ENCODE measurements at regions not wholly inside any gene's neighbourhood (a gene's known extent, or its start where the extent isn't known, plus 50 kb on each side); places are given as distances from the start of the nearest gene placed in this dataset.
"Not testable (repeated sequence)": the region's sequence is repeated elsewhere in the genome, so short reads cannot be mapped to it uniquely, and the experiment has no call there.

DNA sequence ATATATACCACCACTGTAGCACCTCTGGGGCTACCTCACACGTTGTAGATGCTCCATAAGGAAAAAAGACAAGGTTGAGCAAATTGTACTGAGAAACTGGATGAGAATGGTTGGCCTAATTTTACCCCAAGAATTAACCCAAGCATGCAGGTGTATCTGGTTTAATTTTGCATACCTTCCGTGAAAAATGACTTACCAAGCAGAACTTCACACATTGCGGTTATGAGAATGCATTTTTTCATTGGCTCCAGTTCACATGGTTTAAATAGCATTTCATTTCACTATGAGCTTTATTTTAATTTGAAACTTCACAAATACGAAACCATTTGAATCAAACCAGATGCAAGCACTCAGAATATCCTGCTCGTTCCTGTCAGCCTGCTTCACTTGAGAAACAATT is 512.2 kb downstream of the LTN1 start:
- CTCF ChIA-PET, result no interaction called here
- H3K4me1 Mint-ChIP-seq, result peaks cover 8% of the 10 kb centered on the region
- H3K27ac Mint-ChIP-seq, result no peak overlapping the region
- no peaks in the 10 kb centered on the region for H3K79me2 ChIP-seq (ENCODE audit: control insufficient read depth, insufficient read depth, low read length)
- 72% methylated on average over 3 of the region's 5 CpGs for WGBS (ENCODE audit: insufficient coverage)
- no peaks in the 10 kb centered on the region for H4K20me1 ChIP-seq (ENCODE audit: control insufficient read depth, insufficient read depth, low read length, poor library complexity, severe bottlenecking)
- H3K9ac ChIP-seq (ENCODE audit: low read length), result no peak overlapping the region
- H3K27me3 Mint-ChIP-seq, result no peaks in the 10 kb centered on the region
- H3K4me3 Mint-ChIP-seq, result peak overlapping the region; percentile 47
- no peak overlapping the region for H2AFZ ChIP-seq (ENCODE audit: insufficient read depth, low read depth, low read length, poor library complexity, severe bottlenecking)
- peaks cover 0 to 3% (median 0%) of the 10 kb centered on the region in 3 donors for H3K9me3 ChIP-seq (ENCODE audit: control extremely low read depth in 1 of 3, control insufficient read depth in 2 of 3, insufficient read depth in 1 of 3, low read length in 2 of 3)
- H3K4me3 ChIP-seq (ENCODE audit: control extremely low read depth in 1 of 5, extremely low read depth in 1 of 5, insufficient read depth in 1 of 5, low read depth in 2 of 5, low read length in 4 of 5), result no peak overlapping the region
- H3K4me2 ChIP-seq (replicated peaks; ENCODE audit: low read depth, low read length, poor library complexity, severe bottlenecking), result no peak overlapping the region
- intact Hi-C loops (cut with micrococcal nuclease), result no loop called here
- no peaks in the 10 kb centered on the region for H3K4me1 ChIP-seq (ENCODE audit: control insufficient read depth in 2 of 2, insufficient read depth in 2 of 2, low read length in 2 of 2)
- H3K36me3 ChIP-seq (replicated peaks in 1 of 2; ENCODE audit: control extremely low read depth in 1 of 2, control insufficient read depth in 1 of 2, extremely low read depth in 1 of 2, insufficient read depth in 2 of 2, low read length in 1 of 2), result no peaks in the 10 kb centered on the region
- H3K27me3 ChIP-seq (replicated peaks in 1 of 4; ENCODE audit: control extremely low read depth in 1 of 4, control insufficient read depth in 3 of 4, insufficient read depth in 4 of 4, low read length in 3 of 4), result no peaks in the 10 kb centered on the region
- TF ChIP-seq, protein P1, sequence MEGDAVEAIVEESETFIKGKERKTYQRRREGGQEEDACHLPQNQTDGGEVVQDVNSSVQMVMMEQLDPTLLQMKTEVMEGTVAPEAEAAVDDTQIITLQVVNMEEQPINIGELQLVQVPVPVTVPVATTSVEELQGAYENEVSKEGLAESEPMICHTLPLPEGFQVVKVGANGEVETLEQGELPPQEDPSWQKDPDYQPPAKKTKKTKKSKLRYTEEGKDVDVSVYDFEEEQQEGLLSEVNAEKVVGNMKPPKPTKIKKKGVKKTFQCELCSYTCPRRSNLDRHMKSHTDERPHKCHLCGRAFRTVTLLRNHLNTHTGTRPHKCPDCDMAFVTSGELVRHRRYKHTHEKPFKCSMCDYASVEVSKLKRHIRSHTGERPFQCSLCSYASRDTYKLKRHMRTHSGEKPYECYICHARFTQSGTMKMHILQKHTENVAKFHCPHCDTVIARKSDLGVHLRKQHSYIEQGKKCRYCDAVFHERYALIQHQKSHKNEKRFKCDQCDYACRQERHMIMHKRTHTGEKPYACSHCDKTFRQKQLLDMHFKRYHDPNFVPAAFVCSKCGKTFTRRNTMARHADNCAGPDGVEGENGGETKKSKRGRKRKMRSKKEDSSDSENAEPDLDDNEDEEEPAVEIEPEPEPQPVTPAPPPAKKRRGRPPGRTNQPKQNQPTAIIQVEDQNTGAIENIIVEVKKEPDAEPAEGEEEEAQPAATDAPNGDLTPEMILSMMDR (IDR thresholded peaks at IDR 0.05), result no peak
- no peak for TF ChIP-seq EZH2 (IDR thresholded peaks at IDR 0.05; ENCODE audit: borderline replicate concordance, insufficient read depth, low read depth, low read length, poor library complexity, severe bottlenecking)
- ATAC-seq (ENCODE audit: low read depth) (no peak), DNase-seq (no peak)
- POLR2A ChIA-PET, result no interaction called here
- H3K27ac ChIP-seq (ENCODE audit: low read length in 2 of 2), result no peak overlapping the region
- H3K9me3 Mint-ChIP-seq (ENCODE audit: insufficient read depth), result no peaks in the 10 kb centered on the region

DNA sequence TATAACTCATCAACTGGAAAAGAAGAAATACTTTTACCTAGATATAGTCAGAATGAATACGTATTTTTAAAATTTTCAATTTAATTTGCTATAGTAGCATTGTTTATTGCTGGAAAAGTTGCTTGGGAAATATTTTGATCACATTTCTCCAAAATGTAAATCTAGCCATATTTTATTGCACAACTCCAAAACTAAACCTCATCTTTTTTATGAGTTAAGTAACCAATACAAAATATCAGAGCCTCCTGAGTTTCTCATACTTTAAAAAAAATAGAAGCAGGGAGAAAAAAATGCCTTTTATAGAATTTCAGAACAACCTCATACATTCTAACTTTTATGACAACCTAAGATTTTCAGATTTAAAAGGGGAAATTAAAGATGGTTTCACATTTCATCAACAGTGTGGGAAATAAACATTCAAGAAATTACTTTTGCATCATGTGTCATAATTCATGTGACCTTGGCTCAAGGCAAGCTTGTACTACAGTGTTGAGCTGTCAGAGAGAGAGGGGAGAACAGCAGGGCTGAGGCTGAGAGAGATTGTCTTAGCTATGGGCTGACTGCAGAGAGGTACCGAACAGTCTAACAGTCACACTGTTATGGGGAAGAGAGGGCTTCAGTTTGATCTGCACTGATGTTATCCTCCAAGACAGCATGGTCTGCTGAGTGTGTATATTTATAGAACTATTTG is 519.0 kb downstream of the LTN1 start:
- Mint-ChIP-seq H3K27me3 (no peaks in the 10 kb centered on the region), H3K27ac (no peak overlapping the region), H3K9me3 (ENCODE audit: insufficient read depth) (no peaks in the 10 kb centered on the region), H3K4me1 (peaks cover 10% of the 10 kb centered on the region), H3K4me3 (no peak overlapping the region)
- TF ChIP-seq, protein P1 (IDR thresholded peaks at IDR 0.05), result no peak
- TF ChIP-seq EZH2 (IDR thresholded peaks at IDR 0.05; ENCODE audit: borderline replicate concordance, insufficient read depth, low read depth, low read length, poor library complexity, severe bottlenecking), result no peak
- Histone ChIP-seq H3K4me1 (ENCODE audit: control insufficient read depth in 2 of 2, insufficient read depth in 2 of 2, low read length in 2 of 2) (no peaks in the 10 kb centered on the region), H2AFZ (ENCODE audit: insufficient read depth, low read depth, low read length, poor library complexity, severe bottlenecking) (no peak overlapping the region), H3K27me3 (replicated peaks in 1 of 4; ENCODE audit: control extremely low read depth in 1 of 4, control insufficient read depth in 3 of 4, insufficient read depth in 4 of 4, low read length in 3 of 4) (no peaks in the 10 kb centered on the region), H3K27ac (ENCODE audit: low read length in 2 of 2) (no peak overlapping the region), H4K20me1 (ENCODE audit: control insufficient read depth, insufficient read depth, low read length, poor library complexity, severe bottlenecking) (no peaks in the 10 kb centered on the region), H3K79me2 (ENCODE audit: control insufficient read depth, insufficient read depth, low read length) (no peaks in the 10 kb centered on the region), H3K9me3 (ENCODE audit: control extremely low read depth in 1 of 3, control insufficient read depth in 2 of 3, insufficient read depth in 1 of 3, low read length in 2 of 3) (peaks cover 0 to 3% (median 0%) of the 10 kb centered on the region in 3 donors), H3K9ac (ENCODE audit: low read length) (no peak overlapping the region), H3K36me3 (replicated peaks in 1 of 2; ENCODE audit: control extremely low read depth in 1 of 2, control insufficient read depth in 1 of 2, extremely low read depth in 1 of 2, insufficient read depth in 2 of 2, low read length in 1 of 2) (no peaks in the 10 kb centered on the region), H3K4me3 (ENCODE audit: control extremely low read depth in 1 of 5, extremely low read depth in 1 of 5, insufficient read depth in 1 of 5, low read depth in 2 of 5, low read length in 4 of 5) (no peak overlapping the region), H3K4me2 (replicated peaks; ENCODE audit: low read depth, low read length, poor library complexity, severe bottlenecking) (no peak overlapping the region)
- intact Hi-C loops (cut with micrococcal nuclease), result no loop called here
- CTCF ChIA-PET, result no interaction called here
- POLR2A ChIA-PET, result no interaction called here
- DNase-seq (no peak), ATAC-seq (ENCODE audit: low read depth) (no peak)
- 60% methylated on average over 1 of the region's 2 CpGs for WGBS (ENCODE audit: insufficient coverage)

DNA sequence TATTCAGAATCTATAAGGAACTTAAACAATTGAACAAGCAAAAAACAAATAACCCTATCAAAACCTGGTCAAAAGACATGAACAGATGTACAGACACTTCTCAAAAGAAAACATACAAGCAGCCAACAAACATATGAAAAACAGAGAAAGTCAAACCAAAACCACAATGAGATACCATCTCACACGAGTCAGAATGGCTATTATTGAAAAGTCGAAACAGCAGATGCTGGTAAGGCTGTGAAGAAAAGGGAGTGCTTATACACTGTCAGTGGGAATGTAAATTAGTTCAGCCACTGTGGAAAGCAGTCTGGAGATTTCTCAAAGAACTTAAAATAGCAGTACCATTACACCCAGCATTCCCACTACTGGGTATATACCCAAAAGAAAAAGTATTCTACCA is 520.1 kb downstream of the LTN1 start:
- H4K20me1 ChIP-seq (ENCODE audit: control insufficient read depth, insufficient read depth, low read length, poor library complexity, severe bottlenecking); H3K4me3 Mint-ChIP-seq; H3K4me2 ChIP-seq (replicated peaks; ENCODE audit: low read depth, low read length, poor library complexity, severe bottlenecking); H3K9me3 Mint-ChIP-seq (ENCODE audit: insufficient read depth); H3K27ac Mint-ChIP-seq; H3K4me1 Mint-ChIP-seq; DNase-seq; H3K79me2 ChIP-seq (ENCODE audit: control insufficient read depth, insufficient read depth, low read length); H3K4me3 ChIP-seq (ENCODE audit: control extremely low read depth in 1 of 5, extremely low read depth in 1 of 5, insufficient read depth in 1 of 5, low read depth in 2 of 5, low read length in 4 of 5); H3K9me3 ChIP-seq (ENCODE audit: control extremely low read depth in 1 of 3, control insufficient read depth in 2 of 3, insufficient read depth in 1 of 3, low read length in 2 of 3); POLR2A ChIA-PET; H3K9ac ChIP-seq (ENCODE audit: low read length); ATAC-seq (ENCODE audit: low read depth); H3K27ac ChIP-seq (ENCODE audit: low read length in 2 of 2); H3K27me3 ChIP-seq (replicated peaks in 1 of 4; ENCODE audit: control extremely low read depth in 1 of 4, control insufficient read depth in 3 of 4, insufficient read depth in 4 of 4, low read length in 3 of 4); H3K27me3 Mint-ChIP-seq; CTCF ChIA-PET; H2AFZ ChIP-seq (ENCODE audit: insufficient read depth, low read depth, low read length, poor library complexity, severe bottlenecking); H3K36me3 ChIP-seq (replicated peaks in 1 of 2; ENCODE audit: control extremely low read depth in 1 of 2, control insufficient read depth in 1 of 2, extremely low read depth in 1 of 2, insufficient read depth in 2 of 2, low read length in 1 of 2); H3K4me1 ChIP-seq (ENCODE audit: control insufficient read depth in 2 of 2, insufficient read depth in 2 of 2, low read length in 2 of 2); intact Hi-C loops (cut with micrococcal nuclease): not testable (repeated sequence)
- WGBS (ENCODE audit: insufficient coverage), result no CpG with 5 or more reads among the region's 2 CpGs
